ENCODE measurements at regions not wholly inside any gene's neighbourhood (a gene's known extent, or its start where the extent isn't known, plus 50 kb on each side); places are given as distances from the start of the nearest gene placed in this dataset.

GRCh38 chr1:18552631-18553030 lies 71.9 kb downstream of the KLHDC7A start:
- no peak for DNase-seq (ENCODE audit: low read depth)
- TF ChIP-seq, protein P1, sequence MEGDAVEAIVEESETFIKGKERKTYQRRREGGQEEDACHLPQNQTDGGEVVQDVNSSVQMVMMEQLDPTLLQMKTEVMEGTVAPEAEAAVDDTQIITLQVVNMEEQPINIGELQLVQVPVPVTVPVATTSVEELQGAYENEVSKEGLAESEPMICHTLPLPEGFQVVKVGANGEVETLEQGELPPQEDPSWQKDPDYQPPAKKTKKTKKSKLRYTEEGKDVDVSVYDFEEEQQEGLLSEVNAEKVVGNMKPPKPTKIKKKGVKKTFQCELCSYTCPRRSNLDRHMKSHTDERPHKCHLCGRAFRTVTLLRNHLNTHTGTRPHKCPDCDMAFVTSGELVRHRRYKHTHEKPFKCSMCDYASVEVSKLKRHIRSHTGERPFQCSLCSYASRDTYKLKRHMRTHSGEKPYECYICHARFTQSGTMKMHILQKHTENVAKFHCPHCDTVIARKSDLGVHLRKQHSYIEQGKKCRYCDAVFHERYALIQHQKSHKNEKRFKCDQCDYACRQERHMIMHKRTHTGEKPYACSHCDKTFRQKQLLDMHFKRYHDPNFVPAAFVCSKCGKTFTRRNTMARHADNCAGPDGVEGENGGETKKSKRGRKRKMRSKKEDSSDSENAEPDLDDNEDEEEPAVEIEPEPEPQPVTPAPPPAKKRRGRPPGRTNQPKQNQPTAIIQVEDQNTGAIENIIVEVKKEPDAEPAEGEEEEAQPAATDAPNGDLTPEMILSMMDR (IDR thresholded peaks at IDR 0.05; ENCODE audit: insufficient read depth, low read depth, low read length, missing control alignments) = no peak
- H3K4me3 ChIP-seq (ENCODE audit: low read depth, low read length) = no peak overlapping the region

- H3K4me3 ChIP-seq (ENCODE audit: low read depth, low read length) = no peak overlapping the region
- no peak for DNase-seq (ENCODE audit: low read depth)
- TF ChIP-seq, protein P1 (IDR thresholded peaks at IDR 0.05; ENCODE audit: insufficient read depth, low read depth, low read length, missing control alignments) = no peak
Measured at GRCh38 chr1:18553388-18553787, 72.7 kb downstream of the KLHDC7A start.

- TF ChIP-seq, protein P1 (IDR thresholded peaks at IDR 0.05; ENCODE audit: insufficient read depth, low read depth, low read length, missing control alignments) = no peak
- no peak for DNase-seq (ENCODE audit: low read depth)
Measured at GRCh38 chr1:18554099-18554498, 73.4 kb downstream of the KLHDC7A start.

GRCh38 chr1:18554597-18554996 lies 73.9 kb downstream of the KLHDC7A start:
- TF ChIP-seq, protein P1 (IDR thresholded peaks at IDR 0.05; ENCODE audit: insufficient read depth, low read depth, low read length, missing control alignments) = no peak
- DNase-seq (ENCODE audit: low read depth) = no peak
- H3K4me3 ChIP-seq (ENCODE audit: low read depth, low read length) = no peak overlapping the region

More at GRCh38 chr1:18554099-18554498, 73.4 kb downstream of the KLHDC7A start:
- H3K4me3 ChIP-seq (ENCODE audit: low read depth, low read length) = no peak overlapping the region

- no peak for DNase-seq (ENCODE audit: low read depth)
- H3K4me3 ChIP-seq (ENCODE audit: low read depth, low read length) = no peak overlapping the region
- TF ChIP-seq, protein P1 (IDR thresholded peaks at IDR 0.05; ENCODE audit: insufficient read depth, low read depth, low read length, missing control alignments) = no peak
Measured at GRCh38 chr1:18555036-18555435, 74.3 kb downstream of the KLHDC7A start.

DNA sequence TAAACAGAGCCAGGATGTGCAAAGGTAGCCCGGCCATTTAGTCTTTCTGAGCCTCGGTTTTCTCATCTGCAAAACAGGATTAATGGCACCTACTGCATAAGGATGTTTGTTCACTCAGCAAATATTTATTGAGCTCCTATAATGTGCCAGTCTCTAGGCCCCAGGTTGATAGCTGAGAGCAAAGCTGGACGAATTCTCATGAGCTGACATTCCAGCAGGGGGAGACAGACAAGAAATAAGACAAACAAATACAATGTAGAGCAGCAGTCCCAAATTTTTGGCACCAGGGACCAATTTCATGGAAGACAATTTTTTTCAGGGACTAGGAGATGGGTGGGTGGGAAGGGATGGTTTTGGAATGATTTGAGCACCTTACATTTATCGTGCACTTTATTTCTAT lies 74.3 kb upstream of the PAX7 start:
- no peak overlapping the region for H3K4me3 ChIP-seq (ENCODE audit: low read depth, low read length)
- TF ChIP-seq, protein P1 (IDR thresholded peaks at IDR 0.05; ENCODE audit: insufficient read depth, low read depth, low read length, missing control alignments) = peak; percentile 39
- peak; percentile 19 for DNase-seq (ENCODE audit: low read depth)

Measured in GM12865 (cell line).